GM12878 (cell line): ENCODE measurements at regions not wholly inside any gene's neighbourhood (a gene's known extent, or its start where the extent isn't known, plus 50 kb on each side); places are given as distances from the start of the nearest gene placed in this dataset.

Experiments
- ATAC-seq: fragments of 200-7000 bp; cut with Tn5 transposase; 3 replicates; pipeline ENCODE4 v1.9.1; 2020; ENCODE audit warnings: mild to moderate bottlenecking, moderate library complexity
- BruUV-seq: library from RNA; stranded (reverse); fragments of 400-500 nt; replicated peaks from 2 replicates; lab custom pipeline; 2021; lab: Mats Ljungman, UMichigan
- CTCF ChIA-PET: fragments of 300-600 bp; sonication (Branson Sonifier 250); formaldehyde crosslinking; extraction: SDS; loops from one replicate; lab custom pipeline; 2021; ENCODE audit warnings: inconsistent platforms; lab: Yijun Ruan, JAX
- POLR2A ChIA-PET: fragments of 350-600 bp; formaldehyde crosslinking; extraction: SDS; loops from one replicate; lab custom pipeline; 2021; ENCODE audit warnings: inconsistent platforms; lab: Charles Lee
- RAD21 ChIA-PET: fragments of 300-600 bp; sonication (Branson Sonifier 250); formaldehyde crosslinking; loops from one replicate; lab custom pipeline; 2023; ENCODE audit warnings: antibody characterized with exemption; ENCODE audit not compliant: unreplicated experiment; lab: Charles Lee
- SMC1A ChIA-PET: fragments of 300-600 bp; sonication (Branson Sonifier 250); formaldehyde crosslinking; loops from one replicate; lab custom pipeline; 2023; ENCODE audit not compliant: unreplicated experiment, uncharacterized antibody; lab: Charles Lee
- DNase-seq: peaks from one replicate; pipeline ENCODE4 v3.0.0-alpha.2; 2011; ENCODE audit warnings: low read depth, low spot score
- FAIRE-seq: peaks from 3 replicates; lab custom pipeline; 2011; peaks lifted over from hg19 to GRCh38; lab: Jason Lieb, UNC
- H2AFZ ChIP-seq: 2 replicates; pipeline ENCODE4 v1.6.0; 2011; ENCODE audit warnings: low read depth, low read length, control low read depth; ENCODE audit not compliant: control insufficient read depth
- H3K27ac ChIP-seq: 2 replicates; pipeline ENCODE4 v1.5.1; 2011; ENCODE audit warnings: control low read depth; ENCODE audit not compliant: control insufficient read depth, insufficient read depth
- H3K27me3 ChIP-seq, 2 experiments: replicated peaks in 1 of 2; 2 replicates each; pipeline versions ENCODE4 v1.6.0 to v1.6.1; 2011; ENCODE audit warnings: low read length in 1 of 2; ENCODE audit not compliant: control insufficient read depth in 2 of 2, insufficient read depth in 2 of 2
- H3K36me3 ChIP-seq, 2 experiments: 2 replicates each; pipeline ENCODE4 v1.5.1; 2011; ENCODE audit warnings: low read length in 1 of 2; ENCODE audit not compliant: control insufficient read depth in 2 of 2, insufficient read depth in 2 of 2
- H3K4me1 ChIP-seq: 2 replicates; pipeline ENCODE4 v1.6.1; 2011; ENCODE audit warnings: mild to moderate bottlenecking, low read length, moderate library complexity, mixed read lengths; ENCODE audit not compliant: control insufficient read depth, insufficient read depth
- H3K4me2 ChIP-seq: 2 replicates; pipeline ENCODE4 v1.6.0; 2011; ENCODE audit warnings: control low read depth; ENCODE audit not compliant: control insufficient read depth, insufficient read depth
- H3K4me3 ChIP-seq: fragments of 200-600 bp; sonication (generic); 2 replicates; pipeline ENCODE4 v1.5.1; 2016
- H3K79me2 ChIP-seq: 2 replicates; pipeline ENCODE4 v1.6.0; 2011; ENCODE audit warnings: low read length; ENCODE audit not compliant: control insufficient read depth, insufficient read depth
- H3K9ac ChIP-seq: 2 replicates; pipeline ENCODE4 v1.8.0; 2011; ENCODE audit warnings: low read length, control low read depth, mixed read lengths; ENCODE audit not compliant: control insufficient read depth, insufficient read depth
- H3K9me3 ChIP-seq: replicated peaks from 3 replicates; pipeline ENCODE4 v1.5.1; 2011; ENCODE audit warnings: mild to moderate bottlenecking, low read length; ENCODE audit not compliant: control insufficient read depth, insufficient read depth
- H4K20me1 ChIP-seq: 2 replicates; pipeline ENCODE4 v1.6.0; 2011; ENCODE audit not compliant: control insufficient read depth, insufficient read depth
- CEBPZ ChIP-seq: fragments of 150-350 bp; IDR thresholded peaks from 2 replicates; pipeline ENCODE4 v1.6.1; 2016; ENCODE audit warnings: low read depth, low read length
- MEF2B ChIP-seq: fragments of 450-650 bp; IDR thresholded peaks from 2 replicates; pipeline ENCODE4 v1.6.1; 2018; ENCODE audit warnings: mild to moderate bottlenecking, moderate library complexity; ENCODE audit not compliant: partially characterized antibody, poor library complexity, severe bottlenecking
- PAX5 ChIP-seq: IDR thresholded peaks from 2 replicates; pipeline ENCODE4 v1.6.1; 2011; ENCODE audit warnings: low read depth, low read length, borderline replicate concordance
- POLR2A ChIP-seq: IDR thresholded peaks from 2 replicates; pipeline ENCODE4 v1.6.1; 2011; ENCODE audit warnings: low read depth, mild to moderate bottlenecking, low read length
- REST ChIP-seq: IDR thresholded peaks from 2 replicates; pipeline ENCODE4 v1.6.1; 2012; ENCODE audit warnings: mild to moderate bottlenecking, low read depth, low read length
- SUZ12 ChIP-seq: fragments of 200-600 bp; sonication (generic); IDR thresholded peaks from one replicate; pipeline ENCODE4 v1.6.1; 2018; ENCODE audit warnings: antibody characterized with exemption, mild to moderate bottlenecking; ENCODE audit not compliant: unreplicated experiment
- ZBTB4 ChIP-seq: fragments of 450-650 bp; formaldehyde crosslinking; IDR thresholded peaks from 2 replicates; pipeline ENCODE4 v1.4.0; 2022; ENCODE audit warnings: mild to moderate bottlenecking, moderate library complexity
- WGBS: methylation state at CpG from one replicate; pipeline ENCODE4 v1.1.6; 2016; ENCODE audit warnings: low lambda C conversion rate; ENCODE audit not compliant: insufficient replicate concordance, insufficient coverage; ENCODE audit errors: missing lambda C conversion rate; 5-methylcytosine and 5-hydroxymethylcytosine counted together
- in situ Hi-C: fragments of 300-500 bp; cut with MboI; formaldehyde crosslinking; loops from 9 replicates; pipeline ENCODE4 v1.14.3; 2018; ENCODE audit warnings: mixed read lengths
- intact Hi-C: fragments of 100-400 bp; cut with micrococcal nuclease; formaldehyde crosslinking; loops from one replicate; pipeline ENCODE4 v1.14.2; 2022; ENCODE audit not compliant: unreplicated experiment

- Histone ChIP-seq H4K20me1 (no peaks in the 10 kb centered on the region), H3K4me3 (no peak overlapping the region), H3K9me3 (no peaks in the 10 kb centered on the region), H3K36me3 (no peaks in the 10 kb centered on the region), H3K27ac (no peak overlapping the region), H3K4me2 (no peak overlapping the region), H3K9ac (no peak overlapping the region), H3K79me2 (no peaks in the 10 kb centered on the region), H3K27me3 (no peaks in the 10 kb centered on the region), H2AFZ (no peak overlapping the region), H3K4me1 (no peaks in the 10 kb centered on the region)
- intact Hi-C loops = no loop called here
- ChIA-PET SMC1A (no interaction called here), POLR2A (no interaction called here), RAD21 (no interaction called here), CTCF (no interaction called here)
- FAIRE-seq (no peak), DNase-seq (no peak), ATAC-seq (no peak)
- WGBS = 48% methylated on average over 4 of the region's 4 CpGs
- TF ChIP-seq REST (no peak), POLR2A (no peak), PAX5 (no peak), ZBTB4 (CRISPR knock-in tag) (no peak), CEBPZ (no peak), SUZ12 (no peak), MEF2B (no peak)
- no TSS peak for BruUV-seq
- in situ Hi-C loops = no loop called here
Measured at GRCh38 chr1:79842811-79843210, 836.3 kb upstream of the ADGRL4 start.
